GM12878 (cell line): ENCODE measurements at regions not wholly inside any gene's neighbourhood (a gene's known extent, or its start where the extent isn't known, plus 50 kb on each side); places are given as distances from the start of the nearest gene placed in this dataset.
"Not testable (repeated sequence)": the region's sequence is repeated elsewhere in the genome, so short reads cannot be mapped to it uniquely, and the experiment has no call there.

Experiments used
- ATAC-seq: fragments of 200-7000 bp; cut with Tn5 transposase; 3 replicates; pipeline ENCODE4 v1.9.1; 2020; ENCODE audit warnings: mild to moderate bottlenecking, moderate library complexity
- BruUV-seq: library from RNA; stranded (reverse); fragments of 400-500 nt; replicated peaks from 2 replicates; lab custom pipeline; 2021; lab: Mats Ljungman, UMichigan
- CTCF ChIA-PET: fragments of 300-600 bp; sonication (Branson Sonifier 250); formaldehyde crosslinking; extraction: SDS; loops from one replicate; lab custom pipeline; 2021; ENCODE audit warnings: inconsistent platforms; lab: Yijun Ruan, JAX
- POLR2A ChIA-PET: fragments of 350-600 bp; formaldehyde crosslinking; extraction: SDS; loops from one replicate; lab custom pipeline; 2021; ENCODE audit warnings: inconsistent platforms; lab: Charles Lee
- RAD21 ChIA-PET: fragments of 300-600 bp; sonication (Branson Sonifier 250); formaldehyde crosslinking; loops from one replicate; lab custom pipeline; 2023; ENCODE audit warnings: antibody characterized with exemption; ENCODE audit not compliant: unreplicated experiment; lab: Charles Lee
- SMC1A ChIA-PET: fragments of 300-600 bp; sonication (Branson Sonifier 250); formaldehyde crosslinking; loops from one replicate; lab custom pipeline; 2023; ENCODE audit not compliant: unreplicated experiment, uncharacterized antibody; lab: Charles Lee
- DNase-seq: peaks from one replicate; pipeline ENCODE4 v3.0.0-alpha.2; 2011; ENCODE audit warnings: low read depth, low spot score
- FAIRE-seq: peaks from 3 replicates; lab custom pipeline; 2011; peaks lifted over from hg19 to GRCh38; lab: Jason Lieb, UNC
- H2AFZ ChIP-seq: 2 replicates; pipeline ENCODE4 v1.6.0; 2011; ENCODE audit warnings: low read depth, low read length, control low read depth; ENCODE audit not compliant: control insufficient read depth
- H3K27ac ChIP-seq: 2 replicates; pipeline ENCODE4 v1.5.1; 2011; ENCODE audit warnings: control low read depth; ENCODE audit not compliant: control insufficient read depth, insufficient read depth
- H3K27me3 ChIP-seq, 2 experiments: replicated peaks in 1 of 2; 2 replicates each; pipeline versions ENCODE4 v1.6.0 to v1.6.1; 2011; ENCODE audit warnings: low read length in 1 of 2; ENCODE audit not compliant: control insufficient read depth in 2 of 2, insufficient read depth in 2 of 2
- H3K36me3 ChIP-seq, 2 experiments: 2 replicates each; pipeline ENCODE4 v1.5.1; 2011; ENCODE audit warnings: low read length in 1 of 2; ENCODE audit not compliant: control insufficient read depth in 2 of 2, insufficient read depth in 2 of 2
- H3K4me1 ChIP-seq: 2 replicates; pipeline ENCODE4 v1.6.1; 2011; ENCODE audit warnings: mild to moderate bottlenecking, low read length, moderate library complexity, mixed read lengths; ENCODE audit not compliant: control insufficient read depth, insufficient read depth
- H3K4me2 ChIP-seq: 2 replicates; pipeline ENCODE4 v1.6.0; 2011; ENCODE audit warnings: control low read depth; ENCODE audit not compliant: control insufficient read depth, insufficient read depth
- H3K4me3 ChIP-seq: fragments of 200-600 bp; sonication (generic); 2 replicates; pipeline ENCODE4 v1.5.1; 2016
- H3K79me2 ChIP-seq: 2 replicates; pipeline ENCODE4 v1.6.0; 2011; ENCODE audit warnings: low read length; ENCODE audit not compliant: control insufficient read depth, insufficient read depth
- H3K9ac ChIP-seq: 2 replicates; pipeline ENCODE4 v1.8.0; 2011; ENCODE audit warnings: low read length, control low read depth, mixed read lengths; ENCODE audit not compliant: control insufficient read depth, insufficient read depth
- H3K9me3 ChIP-seq: replicated peaks from 3 replicates; pipeline ENCODE4 v1.5.1; 2011; ENCODE audit warnings: mild to moderate bottlenecking, low read length; ENCODE audit not compliant: control insufficient read depth, insufficient read depth
- H4K20me1 ChIP-seq: 2 replicates; pipeline ENCODE4 v1.6.0; 2011; ENCODE audit not compliant: control insufficient read depth, insufficient read depth
- CEBPB ChIP-seq, 2 experiments: fragments of 150-350 bp in 1 of 2; IDR thresholded peaks; 2 replicates each; pipeline ENCODE4 v1.6.1; 2012 to 2014; ENCODE audit warnings: low read depth in 2 of 2, low read length in 2 of 2, borderline replicate concordance in 1 of 2, inconsistent platforms in 1 of 2
- NR2F1 ChIP-seq: fragments of 450-650 bp; conservative IDR thresholded peaks from 2 replicates; pipeline ENCODE4 v1.6.1; 2017; ENCODE audit warnings: mild to moderate bottlenecking
- SP1 ChIP-seq: IDR thresholded peaks from one replicate; pipeline ENCODE4 v1.6.1; 2011; ENCODE audit warnings: low read depth, low read length
- TCF12 ChIP-seq: IDR thresholded peaks from 2 replicates; pipeline ENCODE4 v1.6.1; 2011; ENCODE audit warnings: low read depth, mild to moderate bottlenecking, low read length
- YBX1 ChIP-seq: fragments of 450-650 bp; IDR thresholded peaks from 2 replicates; pipeline ENCODE4 v1.6.1; 2016; ENCODE audit warnings: antibody characterized with exemption
- YY1 ChIP-seq: IDR thresholded peaks from 2 replicates; pipeline ENCODE4 v1.6.1; 2011; ENCODE audit warnings: low read depth, mild to moderate bottlenecking, low read length
- ZZZ3 ChIP-seq: IDR thresholded peaks from 2 replicates; pipeline ENCODE4 v1.6.1; 2011; ENCODE audit warnings: low read depth; ENCODE audit not compliant: control insufficient read depth, insufficient read length
- WGBS: methylation state at CpG from one replicate; pipeline ENCODE4 v1.1.6; 2016; ENCODE audit warnings: low lambda C conversion rate; ENCODE audit not compliant: insufficient replicate concordance, insufficient coverage; ENCODE audit errors: missing lambda C conversion rate; 5-methylcytosine and 5-hydroxymethylcytosine counted together
- in situ Hi-C: fragments of 300-500 bp; cut with MboI; formaldehyde crosslinking; loops from 9 replicates; pipeline ENCODE4 v1.14.3; 2018; ENCODE audit warnings: mixed read lengths
- intact Hi-C: fragments of 100-400 bp; cut with micrococcal nuclease; formaldehyde crosslinking; loops from one replicate; pipeline ENCODE4 v1.14.2; 2022; ENCODE audit not compliant: unreplicated experiment

- H3K9ac ChIP-seq, H3K27ac ChIP-seq, ATAC-seq, intact Hi-C loops, H3K4me3 ChIP-seq, SMC1A ChIA-PET, H4K20me1 ChIP-seq, H2AFZ ChIP-seq, H3K79me2 ChIP-seq, in situ Hi-C loops, FAIRE-seq, DNase-seq, H3K27me3 ChIP-seq, CTCF ChIA-PET, H3K9me3 ChIP-seq, H3K4me1 ChIP-seq, POLR2A ChIA-PET, BruUV-seq, RAD21 ChIA-PET, H3K36me3 ChIP-seq, H3K4me2 ChIP-seq: not testable (repeated sequence)
- 61% methylated on average over 6 of the region's 6 CpGs for WGBS
Measured at GRCh38 chr4:102210806-102211205, 134.5 kb downstream of the SLC39A8 start.

DNA sequence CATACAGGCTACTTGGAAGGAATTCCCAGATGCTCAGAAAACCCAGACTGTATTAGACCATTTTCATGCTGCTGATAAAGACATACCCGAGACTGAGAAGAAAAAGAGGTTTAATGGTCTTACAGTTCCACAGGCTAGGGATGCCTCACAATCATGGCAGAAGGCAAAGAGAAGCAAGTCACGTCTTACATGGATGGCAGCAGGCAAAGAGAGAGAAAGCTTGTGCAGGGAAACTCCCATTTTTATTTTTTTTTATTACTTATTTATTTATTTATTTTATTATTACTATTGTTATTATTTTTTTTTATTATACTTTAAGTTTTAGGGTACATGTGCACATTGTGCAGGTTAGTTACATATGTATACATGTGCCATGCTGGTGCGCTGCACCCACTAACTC is 140.6 kb downstream of the SLC39A8 start:
- intact Hi-C loops, H3K4me1 ChIP-seq, in situ Hi-C loops: not testable (repeated sequence)

DNA sequence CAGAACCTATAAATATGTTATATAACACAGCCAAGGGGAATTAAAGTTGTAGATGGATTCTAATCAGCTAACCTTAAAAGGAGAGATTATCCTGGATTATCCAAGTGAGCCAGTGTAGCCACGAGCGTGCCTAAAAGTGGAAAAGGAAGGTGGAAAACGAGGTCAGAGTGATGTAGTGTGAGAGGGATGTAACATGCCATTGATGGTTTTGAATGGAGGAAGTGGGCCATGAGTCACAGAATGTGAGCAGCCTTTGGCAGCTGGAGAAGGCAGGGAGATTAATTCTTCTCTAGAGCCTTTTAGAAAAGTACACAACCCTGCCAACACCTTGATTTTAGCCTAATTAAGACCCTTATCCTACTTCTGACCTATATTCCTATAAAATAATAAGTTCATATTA is 149.1 kb downstream of the SLC39A8 start:
- no peak overlapping the region for H3K4me2 ChIP-seq
- no peak for FAIRE-seq
- no peak for TF ChIP-seq SP1
- no peak for TF ChIP-seq CEBPB (IDR thresholded peaks at IDR 0.05; ENCODE audit: borderline replicate concordance in 1 of 2, low read depth in 2 of 2, low read length in 2 of 2)
- TF ChIP-seq TCF12, result no peak
- no peak for TF ChIP-seq NR2F1
- no peak for TF ChIP-seq YBX1
- no peak for TF ChIP-seq YY1
- no peak for TF ChIP-seq ZZZ3
- TF ChIP-seq, all 136 proteins: peak for 0
- Histone ChIP-seq H3K4me1 (no peaks in the 10 kb centered on the region), H3K27me3 (no peaks in the 10 kb centered on the region), H3K79me2 (no peaks in the 10 kb centered on the region), H3K36me3 (no peaks in the 10 kb centered on the region), H3K9me3 (no peaks in the 10 kb centered on the region), H3K9ac (no peak overlapping the region), H2AFZ (no peak overlapping the region), H4K20me1 (no peaks in the 10 kb centered on the region), H3K4me3 (no peak overlapping the region), H3K27ac (no peak overlapping the region)
- in situ Hi-C loops, result no loop called here
- DNase-seq, result no peak
- ChIA-PET CTCF (no interaction called here), RAD21 (no interaction called here), SMC1A (no interaction called here), POLR2A (no interaction called here)
- 13% methylated on average over 3 of the region's 3 CpGs for WGBS
- intact Hi-C loops, result no loop called here
- ATAC-seq, result no peak
- no TSS peak for BruUV-seq

More for the DNA sequence above, 140.6 kb downstream of the SLC39A8 start:
- H3K79me2 ChIP-seq, POLR2A ChIA-PET, H3K27me3 ChIP-seq, H3K4me3 ChIP-seq, DNase-seq, H4K20me1 ChIP-seq, FAIRE-seq, SMC1A ChIA-PET, H2AFZ ChIP-seq, H3K36me3 ChIP-seq, H3K9me3 ChIP-seq, H3K4me2 ChIP-seq, RAD21 ChIA-PET, CTCF ChIA-PET, BruUV-seq, H3K9ac ChIP-seq, ATAC-seq, H3K27ac ChIP-seq: not testable (repeated sequence)
- WGBS, result 32% methylated on average over 3 of the region's 3 CpGs
